B cell (primary cell): ENCODE measurements at regions not wholly inside any gene's neighbourhood (a gene's known extent, or its start where the extent isn't known, plus 50 kb on each side); places are given as distances from the start of the nearest gene placed in this dataset.

Source experiments
- ATAC-seq: fragments of 200-7000 bp; cut with Tn5 transposase; one replicate; pipeline ENCODE4 v1.10.0; 2021; ENCODE audit warnings: low read depth, mild to moderate bottlenecking, moderate number of reproducible peaks, moderate library complexity
- CTCF ChIA-PET: fragments of 350-600 bp; sonication (Branson Sonifier 250); formaldehyde crosslinking; loops from one replicate; lab custom pipeline; 2021; ENCODE audit warnings: antibody characterized with exemption, inconsistent platforms; lab: Charles Lee
- POLR2A ChIA-PET: fragments of 350-600 bp; sonication (Branson Sonifier 250); formaldehyde crosslinking; loops from one replicate; lab custom pipeline; 2021; ENCODE audit warnings: antibody characterized with exemption; lab: Charles Lee
- DNase-seq: peaks from one replicate; pipeline ENCODE4 v3.0.0; 2013
- H2AFZ ChIP-seq: 2 replicates; pipeline ENCODE4 v1.6.1; 2012; ENCODE audit warnings: mild to moderate bottlenecking, low read depth, low read length; ENCODE audit not compliant: insufficient read depth, poor library complexity, severe bottlenecking
- H3K27ac ChIP-seq, 2 donors: 1 replicate in 1 of 2; 2 replicates in 1 of 2; pipeline ENCODE4 v1.5.1; 2012 to 2013; ENCODE audit warnings: low read length in 2 of 2, mild to moderate bottlenecking in 2 of 2, moderate library complexity in 1 of 2
- H3K27me3 ChIP-seq, 4 experiments: fragments of 200-600 bp in 1 of 4; sonication (generic) in 1 of 4; replicated peaks in 1 of 4; 1 replicate in 2 of 4; 2 replicates in 2 of 4; pipeline versions ENCODE4 v1.6.1 to v1.7.0; 2013 to 2016; ENCODE audit warnings: low read length in 3 of 4, mild to moderate bottlenecking in 2 of 4, mixed read lengths in 1 of 4, moderate library complexity in 1 of 4; ENCODE audit not compliant: insufficient read depth in 4 of 4, control insufficient read depth in 3 of 4; ENCODE audit errors: control extremely low read depth in 1 of 4
- H3K36me3 ChIP-seq, 2 experiments: replicated peaks in 1 of 2; 1 replicate in 1 of 2; 2 replicates in 1 of 2; pipeline versions ENCODE4 v1.6.1 to v1.7.1; 2013; ENCODE audit warnings: low read length in 1 of 2; ENCODE audit not compliant: insufficient read depth in 2 of 2, control insufficient read depth in 1 of 2; ENCODE audit errors: control extremely low read depth in 1 of 2, extremely low read depth in 1 of 2
- H3K4me1 ChIP-seq, 2 donors: fragments of 200-600 bp in 1 of 2; sonication (generic) in 1 of 2; 1 replicate in 1 of 2; 2 replicates in 1 of 2; pipeline versions ENCODE4 v1.5.1 to v1.6.1; 2013 to 2017; ENCODE audit warnings: low read length in 2 of 2; ENCODE audit not compliant: control insufficient read depth in 2 of 2, insufficient read depth in 2 of 2
- H3K4me2 ChIP-seq: replicated peaks from 2 replicates; pipeline ENCODE3; 2012; ENCODE audit warnings: mild to moderate bottlenecking, low read depth, low read length; ENCODE audit not compliant: poor library complexity, severe bottlenecking
- H3K4me3 ChIP-seq, 5 experiments: fragments of 200-600 bp in 1 of 5; sonication (generic) in 1 of 5; 1 replicate in 3 of 5; 2 replicates in 2 of 5; pipeline versions ENCODE4 v1.5.1 to v1.7.0; 2011 to 2016; ENCODE audit warnings: low read length in 4 of 5, mild to moderate bottlenecking in 4 of 5, low read depth in 2 of 5, control low read depth in 1 of 5, moderate library complexity in 1 of 5; ENCODE audit not compliant: insufficient read depth in 1 of 5; ENCODE audit errors: control extremely low read depth in 1 of 5, extremely low read depth in 1 of 5
- H3K79me2 ChIP-seq: fragments of 200-600 bp; sonication (generic); one replicate; pipeline ENCODE4 v1.6.0; 2016; ENCODE audit warnings: low read length; ENCODE audit not compliant: control insufficient read depth, insufficient read depth
- H3K9ac ChIP-seq: fragments of 200-600 bp; sonication (generic); 2 replicates; pipeline ENCODE4 v1.6.1; 2017; ENCODE audit warnings: mild to moderate bottlenecking, low read length, moderate library complexity
- H3K9me3 ChIP-seq, 3 donors: one replicate each; pipeline versions ENCODE4 v1.6.1 to v1.7.1; 2013; ENCODE audit warnings: low read length in 2 of 3; ENCODE audit not compliant: control insufficient read depth in 2 of 3, insufficient read depth in 1 of 3; ENCODE audit errors: control extremely low read depth in 1 of 3
- H4K20me1 ChIP-seq: 2 replicates; pipeline ENCODE4 v1.6.0; 2012; ENCODE audit warnings: mild to moderate bottlenecking, low read length; ENCODE audit not compliant: insufficient read depth, control insufficient read depth, poor library complexity, severe bottlenecking
- H3K27ac Mint-ChIP-seq: one replicate; pipeline ENCODE4 v1.8.0; 2021; ENCODE audit warnings: mixed read lengths
- H3K27me3 Mint-ChIP-seq: one replicate; pipeline ENCODE4 v1.8.0; 2021; ENCODE audit warnings: mixed read lengths
- H3K4me1 Mint-ChIP-seq: one replicate; pipeline ENCODE4 v1.8.0; 2021; ENCODE audit warnings: mixed read lengths
- H3K4me3 Mint-ChIP-seq: one replicate; pipeline ENCODE4 v1.8.0; 2021; ENCODE audit warnings: mixed read lengths
- H3K9me3 Mint-ChIP-seq: one replicate; pipeline ENCODE4 v1.8.0; 2022; ENCODE audit warnings: mixed read lengths; ENCODE audit not compliant: insufficient read depth
- CTCF ChIP-seq: fragments of 200-600 bp; IDR thresholded peaks from one replicate; pipeline ENCODE4 v1.8.0; 2022; ENCODE audit warnings: antibody characterized with exemption, mild to moderate bottlenecking
- EZH2 ChIP-seq: IDR thresholded peaks from 2 replicates; pipeline ENCODE4 v1.6.1; 2012; ENCODE audit warnings: borderline replicate concordance, low read depth, mild to moderate bottlenecking, moderate library complexity, low read length; ENCODE audit not compliant: insufficient read depth, poor library complexity, severe bottlenecking
- WGBS: methylation state at CpG from one replicate; pipeline ENCODE4 v1.1.5; 2013; ENCODE audit warnings: missing lambda C conversion rate; ENCODE audit not compliant: insufficient coverage; 5-methylcytosine and 5-hydroxymethylcytosine counted together
- intact Hi-C: fragments of 100-400 bp; cut with micrococcal nuclease; formaldehyde crosslinking; loops from one replicate; pipeline ENCODE4 v1.10.0; 2022

GRCh38 chr3:146783446-146783845, 178.3 kb upstream of the PLSCR5 start:
- Histone ChIP-seq H2AFZ (no peak overlapping the region), H3K79me2 (no peaks in the 10 kb centered on the region), H3K27ac (no peak overlapping the region), H3K9me3 (no peaks in the 10 kb centered on the region), H3K27me3 (no peaks in the 10 kb centered on the region), H3K36me3 (no peaks in the 10 kb centered on the region), H4K20me1 (no peaks in the 10 kb centered on the region), H3K4me3 (no peak overlapping the region), H3K9ac (no peak overlapping the region), H3K4me2 (no peak overlapping the region), H3K4me1 (no peaks in the 10 kb centered on the region)
- no peak for TF ChIP-seq EZH2
- TF ChIP-seq CTCF: no peak
- CTCF ChIA-PET: no interaction called here
- Mint-ChIP-seq H3K4me1 (no peaks in the 10 kb centered on the region), H3K4me3 (no peak overlapping the region), H3K9me3 (no peaks in the 10 kb centered on the region), H3K27me3 (no peaks in the 10 kb centered on the region), H3K27ac (no peak overlapping the region)
- POLR2A ChIA-PET: no interaction called here
- intact Hi-C loops: no loop called here
- no peak for ATAC-seq
- 100% methylated on average over 1 of the region's 2 CpGs for WGBS
- DNase-seq: no peak

DNA sequence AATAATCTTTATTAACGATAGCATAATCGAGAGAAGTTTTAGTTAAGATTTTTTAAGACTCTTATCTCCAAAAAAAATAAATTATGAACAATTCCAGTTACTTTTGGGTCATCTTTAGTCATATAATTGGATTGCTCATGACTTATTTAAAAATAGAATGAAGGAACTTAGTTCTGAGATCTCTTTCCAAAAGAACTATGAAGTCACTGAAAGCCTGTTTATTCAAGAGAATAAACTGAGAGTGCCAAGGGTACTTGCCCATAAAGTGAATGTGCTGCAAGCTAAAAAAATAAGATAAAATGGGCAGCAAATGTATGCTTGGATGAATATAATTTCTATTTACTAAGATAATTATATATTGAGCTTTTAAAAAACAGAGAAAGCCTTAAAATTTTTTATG, 176.5 kb upstream of the PLSCR5 start:
- no peaks in the 10 kb centered on the region for H3K79me2 ChIP-seq
- no peak overlapping the region for H3K4me3 Mint-ChIP-seq
- H3K27me3 Mint-ChIP-seq: no peaks in the 10 kb centered on the region
- intact Hi-C loops: no loop called here
- H3K36me3 ChIP-seq: no peaks in the 10 kb centered on the region
- no peak overlapping the region for H3K27ac ChIP-seq
- no peaks in the 10 kb centered on the region for H3K4me1 Mint-ChIP-seq
- no peaks in the 10 kb centered on the region for H3K27me3 ChIP-seq
- no peak overlapping the region for H3K4me3 ChIP-seq
- H3K4me2 ChIP-seq: no peak overlapping the region
- no peak for TF ChIP-seq CTCF
- no peak for TF ChIP-seq EZH2
- H3K27ac Mint-ChIP-seq: no peak overlapping the region
- no peaks in the 10 kb centered on the region for H4K20me1 ChIP-seq
- no peak overlapping the region for H2AFZ ChIP-seq
- H3K9ac ChIP-seq: no peak overlapping the region
- DNase-seq: no peak
- ChIA-PET POLR2A (no interaction called here), CTCF (no interaction called here)
- no peaks in the 10 kb centered on the region for H3K4me1 ChIP-seq
- no peaks in the 10 kb centered on the region for H3K9me3 Mint-ChIP-seq
- no peak for ATAC-seq
- WGBS: no CpG with 5 or more reads among the region's 2 CpGs
- H3K9me3 ChIP-seq: no peaks in the 10 kb centered on the region
